ENCODE measurements at regions not wholly inside any gene's neighbourhood (a gene's known extent, or its start where the extent isn't known, plus 50 kb on each side); places are given as distances from the start of the nearest gene placed in this dataset.

DNA sequence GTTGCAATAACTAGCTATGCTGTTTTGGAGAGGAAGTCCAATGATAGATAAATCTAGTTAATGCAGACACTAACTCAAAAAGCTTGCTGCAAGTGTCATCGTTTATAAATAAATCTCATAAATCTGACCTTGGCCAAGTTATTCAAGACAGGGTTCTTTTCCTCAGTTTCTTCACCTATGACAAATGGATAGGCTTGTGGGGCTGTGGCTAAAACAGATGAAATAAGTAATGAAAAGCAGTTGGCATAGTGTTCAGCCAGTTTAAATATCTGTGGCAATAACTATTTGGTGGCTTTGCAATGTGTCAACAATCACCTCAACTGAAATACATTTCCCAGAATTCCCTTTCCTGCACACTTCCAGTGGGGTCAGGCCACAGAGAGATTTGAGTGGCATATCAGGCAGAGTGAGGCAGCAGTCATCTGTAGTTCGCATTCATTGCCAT lies 169.9 kb downstream of the DYRK2 start:
- TF ChIP-seq, protein P1, sequence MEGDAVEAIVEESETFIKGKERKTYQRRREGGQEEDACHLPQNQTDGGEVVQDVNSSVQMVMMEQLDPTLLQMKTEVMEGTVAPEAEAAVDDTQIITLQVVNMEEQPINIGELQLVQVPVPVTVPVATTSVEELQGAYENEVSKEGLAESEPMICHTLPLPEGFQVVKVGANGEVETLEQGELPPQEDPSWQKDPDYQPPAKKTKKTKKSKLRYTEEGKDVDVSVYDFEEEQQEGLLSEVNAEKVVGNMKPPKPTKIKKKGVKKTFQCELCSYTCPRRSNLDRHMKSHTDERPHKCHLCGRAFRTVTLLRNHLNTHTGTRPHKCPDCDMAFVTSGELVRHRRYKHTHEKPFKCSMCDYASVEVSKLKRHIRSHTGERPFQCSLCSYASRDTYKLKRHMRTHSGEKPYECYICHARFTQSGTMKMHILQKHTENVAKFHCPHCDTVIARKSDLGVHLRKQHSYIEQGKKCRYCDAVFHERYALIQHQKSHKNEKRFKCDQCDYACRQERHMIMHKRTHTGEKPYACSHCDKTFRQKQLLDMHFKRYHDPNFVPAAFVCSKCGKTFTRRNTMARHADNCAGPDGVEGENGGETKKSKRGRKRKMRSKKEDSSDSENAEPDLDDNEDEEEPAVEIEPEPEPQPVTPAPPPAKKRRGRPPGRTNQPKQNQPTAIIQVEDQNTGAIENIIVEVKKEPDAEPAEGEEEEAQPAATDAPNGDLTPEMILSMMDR (CRISPR knock-in tag; IDR thresholded peaks at IDR 0.05): no peak
- TF ChIP-seq TCF7L2 (IDR thresholded peaks at IDR 0.05; ENCODE audit: low read depth, low read length): no peak
- TF ChIP-seq, protein P2, sequence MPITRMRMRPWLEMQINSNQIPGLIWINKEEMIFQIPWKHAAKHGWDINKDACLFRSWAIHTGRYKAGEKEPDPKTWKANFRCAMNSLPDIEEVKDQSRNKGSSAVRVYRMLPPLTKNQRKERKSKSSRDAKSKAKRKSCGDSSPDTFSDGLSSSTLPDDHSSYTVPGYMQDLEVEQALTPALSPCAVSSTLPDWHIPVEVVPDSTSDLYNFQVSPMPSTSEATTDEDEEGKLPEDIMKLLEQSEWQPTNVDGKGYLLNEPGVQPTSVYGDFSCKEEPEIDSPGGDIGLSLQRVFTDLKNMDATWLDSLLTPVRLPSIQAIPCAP (CRISPR knock-in tag; IDR thresholded peaks at IDR 0.05; ENCODE audit: low read depth): no peak
- no peak for TF ChIP-seq TP53 (CRISPR knock-in tag; conservative IDR thresholded peaks at IDR 0.05)
- TF ChIP-seq CHD2 (IDR thresholded peaks at IDR 0.05; ENCODE audit: low read depth, low read length): no peak
- TF ChIP-seq POLR2A (IDR thresholded peaks at IDR 0.05; ENCODE audit: insufficient read depth in 1 of 2, low read depth in 2 of 2, low read length in 2 of 2): no peak
- TF ChIP-seq DPF2 (CRISPR knock-in tag; IDR thresholded peaks at IDR 0.05; ENCODE audit: borderline replicate concordance, low read depth): no peak
- TF ChIP-seq SMC3 (IDR thresholded peaks at IDR 0.05; ENCODE audit: low read length): no peak
- no peak for TF ChIP-seq NFE2L1 (CRISPR knock-in tag; IDR thresholded peaks at IDR 0.05; ENCODE audit: borderline replicate concordance)
- no peak for TF ChIP-seq ZNF530 (CRISPR knock-in tag; IDR thresholded peaks at IDR 0.05; ENCODE audit: low read depth)
- no peak for TF ChIP-seq NFIB (CRISPR knock-in tag; IDR thresholded peaks at IDR 0.05; ENCODE audit: borderline replicate concordance)
- no peak for TF ChIP-seq PAF1 (CRISPR knock-in tag; IDR thresholded peaks at IDR 0.05)
